ENCODE measurements at regions not wholly inside any gene's neighbourhood (a gene's known extent, or its start where the extent isn't known, plus 50 kb on each side); places are given as distances from the start of the nearest gene placed in this dataset.

- Histone ChIP-seq H3K79me2 (ENCODE audit: insufficient read depth, low read length) (no peaks in the 10 kb centered on the region), H3K4me1 (ENCODE audit: insufficient read depth, low read length) (no peaks in the 10 kb centered on the region), H4K20me1 (ENCODE audit: insufficient read depth, low read length) (no peaks in the 10 kb centered on the region), H2AFZ (ENCODE audit: low read depth, low read length) (no peak overlapping the region), H3K4me2 (ENCODE audit: insufficient read depth, low read length) (no peak overlapping the region), H3K9me3 (ENCODE audit: insufficient read depth, low read length, severe bottlenecking) (no peaks in the 10 kb centered on the region), H3K27ac (ENCODE audit: low read length) (no peak overlapping the region), H3K4me3 (ENCODE audit: low read depth in 1 of 2, low read length in 2 of 2) (no peak overlapping the region), H3K9ac (ENCODE audit: low read depth, low read length) (no peak overlapping the region), H3K36me3 (ENCODE audit: insufficient read depth, low read length) (no peaks in the 10 kb centered on the region), H3K27me3 (ENCODE audit: insufficient read depth, low read length, poor library complexity) (no peaks in the 10 kb centered on the region)
- no peak for TF ChIP-seq EZH2 (IDR thresholded peaks at IDR 0.05; ENCODE audit: borderline replicate concordance, low read depth, low read length, severe bottlenecking)
- TF ChIP-seq CTCF (IDR thresholded peaks at IDR 0.05; ENCODE audit: borderline replicate concordance, extremely low read depth, low read length, poor library complexity, severe bottlenecking): no peak
- DNase-seq: no peak
- no peak for ATAC-seq (ENCODE audit: insufficient read depth, low read depth)
Observed at GRCh38 chr5:17831279-17831678, 197.0 kb downstream of the TAF11L14 start.

GRCh38 chr5:17832949-17833745, 198.9 kb downstream of the TAF11L14 start:
- H3K4me1 ChIP-seq (ENCODE audit: insufficient read depth, low read length): no peaks in the 10 kb centered on the region
- no peaks in the 10 kb centered on the region for H3K36me3 ChIP-seq (ENCODE audit: insufficient read depth, low read length)
- no peaks in the 10 kb centered on the region for H3K27me3 ChIP-seq (ENCODE audit: insufficient read depth, low read length, poor library complexity)
- TF ChIP-seq CTCF (IDR thresholded peaks at IDR 0.05; ENCODE audit: borderline replicate concordance, extremely low read depth, low read length, poor library complexity, severe bottlenecking): no peak
- TF ChIP-seq EZH2 (IDR thresholded peaks at IDR 0.05; ENCODE audit: borderline replicate concordance, low read depth, low read length, severe bottlenecking): no peak
- no peak overlapping the region for H3K27ac ChIP-seq (ENCODE audit: low read length)
- H3K9me3 ChIP-seq (ENCODE audit: insufficient read depth, low read length, severe bottlenecking): no peaks in the 10 kb centered on the region
- H3K9ac ChIP-seq (ENCODE audit: low read depth, low read length): no peak overlapping the region
- H2AFZ ChIP-seq (ENCODE audit: low read depth, low read length): no peak overlapping the region
- H3K79me2 ChIP-seq (ENCODE audit: insufficient read depth, low read length): no peaks in the 10 kb centered on the region
- DNase-seq (no peak), ATAC-seq (ENCODE audit: insufficient read depth, low read depth) (no peak)
- no peak overlapping the region for H3K4me2 ChIP-seq (ENCODE audit: insufficient read depth, low read length)
- H4K20me1 ChIP-seq (ENCODE audit: insufficient read depth, low read length): no peaks in the 10 kb centered on the region
- no peak overlapping the region for H3K4me3 ChIP-seq (ENCODE audit: low read depth in 1 of 2, low read length in 2 of 2)

GRCh38 chr5:17837757-17838156, 203.5 kb downstream of the TAF11L14 start:
- H3K9me3 ChIP-seq (ENCODE audit: insufficient read depth, low read length, severe bottlenecking): no peaks in the 10 kb centered on the region
- no peak overlapping the region for H2AFZ ChIP-seq (ENCODE audit: low read depth, low read length)
- no peaks in the 10 kb centered on the region for H4K20me1 ChIP-seq (ENCODE audit: insufficient read depth, low read length)
- H3K27me3 ChIP-seq (ENCODE audit: insufficient read depth, low read length, poor library complexity): no peaks in the 10 kb centered on the region
- no peaks in the 10 kb centered on the region for H3K4me1 ChIP-seq (ENCODE audit: insufficient read depth, low read length)
- H3K79me2 ChIP-seq (ENCODE audit: insufficient read depth, low read length): no peaks in the 10 kb centered on the region
- TF ChIP-seq EZH2 (IDR thresholded peaks at IDR 0.05; ENCODE audit: borderline replicate concordance, low read depth, low read length, severe bottlenecking): no peak
- TF ChIP-seq CTCF (IDR thresholded peaks at IDR 0.05; ENCODE audit: borderline replicate concordance, extremely low read depth, low read length, poor library complexity, severe bottlenecking): no peak
- H3K27ac ChIP-seq (ENCODE audit: low read length): no peak overlapping the region
- H3K9ac ChIP-seq (ENCODE audit: low read depth, low read length): no peak overlapping the region
- no peak for ATAC-seq (ENCODE audit: insufficient read depth, low read depth)
- no peak overlapping the region for H3K4me2 ChIP-seq (ENCODE audit: insufficient read depth, low read length)
- DNase-seq: no peak
- no peaks in the 10 kb centered on the region for H3K36me3 ChIP-seq (ENCODE audit: insufficient read depth, low read length)
- H3K4me3 ChIP-seq (ENCODE audit: low read depth in 1 of 2, low read length in 2 of 2): no peak overlapping the region

Measured in DND-41 (cell line).